Stomach (tissue), 4 donors: ENCODE measurements at regions not wholly inside any gene's neighbourhood (a gene's known extent, or its start where the extent isn't known, plus 50 kb on each side); places are given as distances from the start of the nearest gene placed in this dataset.

Source experiments
- POLR2AphosphoS5 ChIP-seq, 3 donors: sonication (generic); formaldehyde crosslinking; IDR thresholded peaks; one replicate each; pipeline ENCODE4 v1.6.1; 2016; ENCODE audit warnings: antibody characterized with exemption in 3 of 3
- TF ChIP-seq, protein P1 (sequence below), 7 experiments: fragments of 450-650 bp in 4 of 7; fragments of 200-600 bp in 3 of 7; sonication (generic) in 3 of 7; IDR thresholded peaks; one replicate each; pipeline ENCODE4 v1.5.1; 2016 to 2019; ENCODE audit warnings: antibody characterized with exemption in 7 of 7, control low read depth in 2 of 7, mild to moderate bottlenecking in 1 of 7

DNA sequence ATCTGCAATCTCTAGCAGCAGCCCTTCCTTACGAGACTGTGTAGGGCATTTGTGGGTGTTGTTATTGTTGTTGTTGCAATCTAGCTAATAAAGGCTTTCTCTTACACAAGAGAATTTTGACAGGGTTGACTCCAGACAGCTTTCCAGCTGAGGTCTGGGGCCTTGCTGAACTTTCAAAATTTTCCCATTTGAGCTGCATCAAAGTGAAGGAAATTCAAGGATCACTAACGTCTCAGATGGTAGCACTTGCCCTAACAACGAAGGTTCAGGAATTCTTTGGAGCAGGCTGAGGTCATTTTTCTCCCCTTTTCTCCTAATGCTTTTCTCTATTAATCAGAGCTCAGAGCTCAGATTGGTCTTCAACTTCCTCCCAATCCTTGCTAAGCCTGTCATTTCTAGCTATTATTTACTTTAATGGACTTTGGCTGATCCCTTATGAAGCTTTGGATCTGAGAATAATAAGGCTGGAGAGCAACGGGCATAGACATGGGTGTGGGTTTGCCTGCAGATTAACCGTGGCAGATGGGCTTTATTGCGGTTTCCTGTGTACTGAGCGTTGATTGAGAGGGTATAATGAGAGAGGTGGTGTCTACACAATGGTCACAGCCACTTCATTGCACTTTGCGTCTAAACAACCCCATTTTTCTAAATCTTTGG lies 614.0 kb upstream of the AGTR1 start:
- TF ChIP-seq, protein P1, sequence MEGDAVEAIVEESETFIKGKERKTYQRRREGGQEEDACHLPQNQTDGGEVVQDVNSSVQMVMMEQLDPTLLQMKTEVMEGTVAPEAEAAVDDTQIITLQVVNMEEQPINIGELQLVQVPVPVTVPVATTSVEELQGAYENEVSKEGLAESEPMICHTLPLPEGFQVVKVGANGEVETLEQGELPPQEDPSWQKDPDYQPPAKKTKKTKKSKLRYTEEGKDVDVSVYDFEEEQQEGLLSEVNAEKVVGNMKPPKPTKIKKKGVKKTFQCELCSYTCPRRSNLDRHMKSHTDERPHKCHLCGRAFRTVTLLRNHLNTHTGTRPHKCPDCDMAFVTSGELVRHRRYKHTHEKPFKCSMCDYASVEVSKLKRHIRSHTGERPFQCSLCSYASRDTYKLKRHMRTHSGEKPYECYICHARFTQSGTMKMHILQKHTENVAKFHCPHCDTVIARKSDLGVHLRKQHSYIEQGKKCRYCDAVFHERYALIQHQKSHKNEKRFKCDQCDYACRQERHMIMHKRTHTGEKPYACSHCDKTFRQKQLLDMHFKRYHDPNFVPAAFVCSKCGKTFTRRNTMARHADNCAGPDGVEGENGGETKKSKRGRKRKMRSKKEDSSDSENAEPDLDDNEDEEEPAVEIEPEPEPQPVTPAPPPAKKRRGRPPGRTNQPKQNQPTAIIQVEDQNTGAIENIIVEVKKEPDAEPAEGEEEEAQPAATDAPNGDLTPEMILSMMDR (IDR thresholded peaks at IDR 0.05), result no peak
- TF ChIP-seq POLR2AphosphoS5 (IDR thresholded peaks at IDR 0.05), result no peak
